ENCODE measurements at regions not wholly inside any gene's neighbourhood (a gene's known extent, or its start where the extent isn't known, plus 50 kb on each side); places are given as distances from the start of the nearest gene placed in this dataset.

- no peak for DNase-seq (ENCODE audit: low spot score)
These were observed 589.9 kb upstream of the MGMT start for GRCh38 chr10:128877141-128877540.

DNA sequence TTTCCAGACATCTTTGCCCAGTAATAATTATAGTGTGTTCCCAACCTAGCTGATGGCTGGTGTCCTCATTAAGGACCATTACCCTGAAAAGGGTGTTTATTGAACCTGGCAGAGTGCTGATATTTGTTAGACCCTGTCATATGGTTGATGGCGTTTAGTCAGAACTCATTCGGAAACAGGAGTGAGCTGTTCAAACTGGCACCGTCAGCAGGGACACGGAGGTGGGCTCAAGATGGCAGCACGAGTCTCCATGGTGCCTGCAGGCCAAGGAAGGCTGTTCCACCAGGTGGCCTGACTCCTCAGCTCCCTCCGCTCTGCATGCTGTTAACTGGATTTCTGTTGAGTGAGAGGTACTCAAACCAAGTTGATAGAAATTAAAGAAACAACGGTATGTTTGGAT lies 589.1 kb upstream of the MGMT start:
- no peak for DNase-seq (ENCODE audit: low spot score)

DNA sequence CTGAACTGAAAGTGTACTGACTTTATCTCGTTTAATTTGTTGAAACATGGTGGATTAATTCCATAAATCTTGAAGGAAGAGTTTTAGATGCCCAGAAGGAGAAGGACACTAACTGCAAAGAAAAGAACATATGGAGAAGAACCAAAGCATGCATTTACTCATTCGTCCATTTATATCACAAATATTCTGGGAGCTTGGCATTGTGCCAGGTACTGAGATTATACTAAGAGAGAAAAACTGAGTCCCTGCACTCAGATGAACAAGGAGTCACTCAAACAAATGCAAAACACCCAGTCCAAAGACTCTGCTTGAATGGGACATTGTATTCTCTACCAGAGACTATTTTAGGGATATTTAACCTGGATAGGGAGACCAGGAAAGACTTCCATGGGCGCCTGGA lies 588.0 kb upstream of the MGMT start:
- no peak for DNase-seq (ENCODE audit: low spot score)

- DNase-seq (ENCODE audit: low spot score): no peak
These were observed 587.5 kb upstream of the MGMT start for GRCh38 chr10:128879441-128880140.

GRCh38 chr10:128880159-128880725 lies 586.8 kb upstream of the MGMT start:
- DNase-seq (ENCODE audit: low spot score): no peak

DNA sequence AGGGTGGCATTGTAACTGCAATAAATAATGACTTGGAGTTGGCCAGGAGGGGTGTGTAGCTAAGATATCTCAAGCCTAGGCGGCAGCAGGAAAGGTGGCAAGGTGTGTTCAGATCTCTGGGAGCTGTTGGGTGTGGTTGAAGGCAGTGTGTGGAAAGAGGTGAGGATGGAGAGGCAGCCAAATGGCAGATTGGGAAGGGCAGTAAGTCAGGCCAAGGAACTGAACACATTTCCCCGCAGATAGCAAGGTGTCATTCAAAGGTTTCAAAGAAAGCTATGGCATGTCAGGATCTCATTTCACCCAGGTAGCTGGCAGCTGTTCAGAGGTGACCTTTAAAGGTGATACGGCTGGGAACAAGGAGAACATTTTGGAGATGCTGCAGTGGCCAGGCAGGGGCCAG lies 586.0 kb upstream of the MGMT start:
- DNase-seq (ENCODE audit: low spot score): no peak

DNA sequence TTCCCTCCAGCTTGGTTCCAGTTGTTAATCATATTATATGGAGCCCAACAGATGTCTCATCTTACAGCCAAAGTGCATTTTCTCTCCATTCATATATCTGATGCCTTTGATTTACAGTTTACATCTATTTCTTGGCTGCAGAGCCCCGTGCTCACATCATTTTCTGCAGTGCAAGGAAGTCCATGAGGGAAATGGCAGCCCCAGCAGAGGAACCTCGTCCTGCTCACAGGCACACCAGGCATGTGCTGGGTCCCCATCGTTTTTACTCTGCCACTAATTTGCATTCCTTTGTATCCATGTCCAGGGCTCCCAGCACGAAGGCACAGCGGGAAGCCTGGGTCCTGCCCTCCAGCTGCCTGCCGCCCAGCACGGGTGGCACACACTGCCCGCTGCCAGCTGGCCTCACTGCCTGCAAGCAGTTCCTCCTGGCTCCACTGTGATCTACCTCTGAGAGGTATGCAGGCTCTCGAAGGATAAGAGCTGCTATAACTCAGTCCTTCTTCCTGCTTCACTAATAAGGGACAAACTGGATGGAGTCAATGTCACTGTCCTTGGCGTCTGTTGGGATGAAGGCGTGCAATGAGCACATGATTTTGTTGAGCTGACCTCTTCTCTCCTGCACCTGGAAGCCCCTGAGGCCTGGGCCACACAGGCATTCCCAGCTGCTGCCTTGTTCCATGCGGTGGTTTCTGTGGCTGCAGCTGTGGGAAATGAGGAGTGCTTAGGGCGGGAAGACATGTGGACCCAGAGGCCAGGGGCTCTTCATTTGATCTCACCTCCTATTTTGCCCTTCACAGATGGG lies 583.6 kb upstream of the MGMT start:
- DNase-seq (ENCODE audit: low spot score): no peak

DNA sequence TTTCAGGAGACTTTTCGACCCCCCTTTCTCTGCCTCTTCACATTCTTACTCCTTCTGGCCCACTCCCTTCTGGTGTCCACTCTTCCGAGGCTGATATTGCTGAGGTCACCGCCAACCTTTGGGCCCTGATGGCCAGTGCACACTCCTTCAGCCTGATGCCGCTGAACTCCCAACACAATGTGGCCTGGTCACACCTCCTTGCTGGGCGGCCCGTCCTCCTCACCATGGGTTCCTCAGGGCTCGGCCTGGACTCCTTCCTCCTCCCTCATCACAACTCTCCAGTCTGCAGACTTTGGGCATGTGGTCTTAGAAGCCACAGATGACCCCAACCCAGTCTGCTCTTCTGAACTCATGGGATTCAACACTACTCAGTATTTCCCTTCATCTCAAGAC lies 583.0 kb upstream of the MGMT start:
- DNase-seq (ENCODE audit: low spot score): no peak

GRCh38 chr10:128884496-128885072 lies 582.5 kb upstream of the MGMT start:
- no peak for DNase-seq (ENCODE audit: low spot score)

GRCh38 chr10:128885573-128886555 lies 581.2 kb upstream of the MGMT start:
- DNase-seq (ENCODE audit: low spot score): no peak

DNA sequence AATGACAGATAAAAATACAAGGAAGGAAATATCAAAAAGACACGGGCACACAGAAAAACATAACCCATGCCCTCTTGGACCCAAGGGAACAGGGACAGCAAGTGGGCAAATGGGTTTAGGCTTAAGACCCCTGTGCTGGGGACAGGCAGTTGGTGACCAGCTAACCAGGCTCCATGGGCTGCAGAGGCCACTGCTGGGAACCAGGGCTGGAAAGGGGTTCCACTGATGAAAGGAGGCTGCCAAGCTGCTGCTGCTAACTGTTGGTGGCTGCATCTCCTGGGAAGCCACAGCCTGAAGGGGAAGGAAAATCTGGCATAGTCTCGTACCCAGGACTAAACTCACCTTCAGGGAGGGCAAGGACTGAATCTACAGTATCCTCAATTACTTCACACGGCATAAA lies 579.2 kb upstream of the MGMT start:
- DNase-seq (ENCODE audit: low spot score): no peak

DNA sequence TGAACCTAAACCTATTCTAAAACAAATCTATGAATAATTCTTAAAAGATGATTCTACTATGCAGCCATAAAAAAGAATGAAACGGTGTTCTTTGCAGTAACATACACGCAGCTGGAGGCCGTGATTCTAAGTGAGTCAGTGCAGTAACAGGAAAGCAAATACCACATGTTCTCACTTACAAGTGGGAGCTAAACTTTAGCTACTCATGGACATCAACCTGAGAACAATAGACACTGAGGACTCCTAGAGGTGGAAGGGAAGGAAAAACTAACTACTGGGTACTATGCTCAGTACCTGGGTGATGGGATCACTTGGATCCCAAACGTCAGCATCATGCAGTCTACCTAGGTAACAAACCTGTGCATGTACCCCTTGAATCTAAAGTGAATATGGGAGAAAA lies 575.0 kb upstream of the MGMT start:
- no peak for DNase-seq (ENCODE audit: low spot score)

DNA sequence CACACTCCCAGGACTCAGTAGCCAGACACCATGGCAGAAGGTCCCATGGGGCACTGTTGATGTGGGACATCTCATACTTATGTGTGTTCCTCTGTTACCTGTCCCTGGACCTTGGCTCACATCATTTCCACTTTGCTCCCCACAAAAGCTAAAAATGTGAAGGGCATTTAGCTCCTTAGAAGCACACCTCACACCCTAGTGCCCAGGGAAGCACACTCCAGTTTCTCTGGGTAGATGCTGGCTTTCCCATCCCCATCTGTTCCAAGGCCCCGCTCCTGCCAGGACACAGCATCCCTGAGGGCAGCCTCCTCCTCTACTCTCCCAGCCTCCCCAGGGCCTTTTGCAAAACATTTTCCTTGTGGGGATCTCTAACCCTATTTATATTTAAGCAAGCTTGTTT lies 572.4 kb upstream of the MGMT start:
- no peak for DNase-seq (ENCODE audit: low spot score)

DNA sequence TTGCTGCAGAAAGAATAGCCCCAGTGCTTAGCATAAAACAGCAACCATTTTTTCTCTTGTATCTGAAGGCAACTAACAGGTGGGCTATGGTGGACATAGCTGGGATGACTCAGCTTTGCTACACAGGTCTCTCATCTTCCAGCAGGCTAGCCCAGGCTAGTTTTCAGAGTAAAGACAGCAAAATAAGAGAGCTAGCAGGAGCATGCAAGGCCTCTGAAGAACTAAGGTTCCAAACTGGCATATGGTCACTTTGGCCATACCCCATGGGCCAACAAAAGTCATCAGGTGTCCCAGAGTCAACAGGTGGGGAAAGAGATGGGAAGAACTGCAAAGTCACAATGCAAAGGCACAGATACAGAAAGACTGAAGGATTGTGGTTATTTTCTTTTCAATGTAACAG lies 571.6 kb upstream of the MGMT start:
- no peak for DNase-seq (ENCODE audit: low spot score)

DNA sequence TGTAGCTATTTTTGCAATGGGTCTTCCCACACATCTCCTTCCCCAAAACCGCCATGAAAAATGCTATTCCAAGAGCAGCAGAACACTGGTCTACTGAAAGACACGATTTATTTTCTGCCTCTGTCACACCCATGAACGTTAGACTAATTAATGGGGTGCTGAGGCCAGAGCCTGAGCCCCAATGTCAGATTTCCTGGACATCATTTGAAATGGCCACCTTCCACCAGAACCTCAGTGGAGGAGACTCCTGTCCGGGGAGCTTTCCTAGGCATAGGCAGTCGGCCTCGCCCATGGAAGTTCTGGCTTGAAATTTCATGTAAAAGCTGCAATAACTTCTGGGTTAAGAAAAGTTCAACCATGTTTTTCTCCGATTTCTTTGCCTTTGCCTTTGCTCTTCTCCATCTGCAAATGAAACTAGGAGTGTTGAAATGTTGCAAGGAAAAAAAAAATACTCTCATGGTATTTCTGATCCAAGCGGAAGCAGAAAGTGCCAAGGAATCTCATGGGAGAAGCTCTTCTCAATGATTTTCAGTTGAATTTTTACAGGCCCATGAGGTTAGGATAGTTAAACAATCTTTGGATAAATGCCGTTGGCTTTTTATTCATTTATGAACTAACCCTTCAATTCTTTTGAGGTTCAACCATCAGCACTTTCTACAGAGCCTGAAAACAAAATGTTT lies 570.8 kb upstream of the MGMT start:
- DNase-seq (ENCODE audit: low spot score): no peak

- no peak for DNase-seq (ENCODE audit: low spot score)
These were observed 570.1 kb upstream of the MGMT start for GRCh38 chr10:128896963-128897362.

GRCh38 chr10:128897401-128898129 lies 569.5 kb upstream of the MGMT start:
- no peak for DNase-seq (ENCODE audit: low spot score)

DNA sequence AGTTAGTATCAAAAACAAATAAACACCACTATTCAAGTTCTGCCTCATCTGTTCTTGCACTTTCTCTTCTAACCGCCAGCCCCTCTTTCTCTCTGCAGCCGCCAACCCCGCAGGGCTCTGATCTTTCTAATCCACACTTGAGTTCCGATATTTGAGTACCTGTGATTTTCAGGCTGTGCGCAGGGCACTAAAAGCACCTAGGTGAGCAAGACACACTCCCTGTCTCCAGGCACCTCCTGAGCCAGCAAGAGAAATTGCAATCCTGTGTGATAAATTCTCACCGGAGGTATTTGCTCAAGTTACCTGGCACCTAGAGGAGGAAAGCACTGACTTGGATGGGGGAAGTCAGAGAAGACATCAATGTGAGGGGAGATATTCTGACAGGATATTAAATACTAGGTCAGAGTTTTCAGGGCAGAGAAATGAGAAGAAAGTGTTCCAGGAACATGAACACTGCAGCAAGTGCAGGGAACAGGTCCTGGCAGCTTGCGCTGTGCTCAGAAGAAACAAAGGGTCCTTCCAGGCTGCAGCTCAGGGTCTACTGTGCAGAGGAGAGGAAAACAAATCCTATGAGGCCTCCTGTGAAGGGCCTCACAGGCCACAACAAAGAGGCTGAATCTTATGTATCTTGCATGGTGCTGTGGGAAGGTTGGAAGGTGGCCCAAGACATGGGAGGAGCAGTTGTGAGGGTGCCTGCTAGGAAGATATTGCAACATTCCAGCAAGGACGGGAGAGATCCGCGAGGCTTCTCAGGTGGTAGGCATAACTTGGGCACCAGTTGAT lies 568.7 kb upstream of the MGMT start:
- DNase-seq (ENCODE audit: low spot score): no peak

- DNase-seq (ENCODE audit: low spot score): no peak
These were observed 568.2 kb upstream of the MGMT start for GRCh38 chr10:128898916-128899195.

GRCh38 chr10:128900456-128900855 lies 566.6 kb upstream of the MGMT start:
- DNase-seq (ENCODE audit: low spot score): no peak
